Motor neuron (in vitro differentiated cells): ENCODE measurements at regions not wholly inside any gene's neighbourhood (a gene's known extent, or its start where the extent isn't known, plus 50 kb on each side); places are given as distances from the start of the nearest gene placed in this dataset.
"Not testable (repeated sequence)": the region's sequence is repeated elsewhere in the genome, so short reads cannot be mapped to it uniquely, and the experiment has no call there.

ENCODE experiments used
- ATAC-seq, 8 experiments: fragments of 200-7000 bp; cut with Tn5 transposase; replicated peaks in 6 of 8; 2 replicates each; pipeline ENCODE4 v1.8.0; 2021; ENCODE audit warnings: mild to moderate bottlenecking in 8 of 8, moderate library complexity in 8 of 8
- H3K27ac ChIP-seq, 2 donors: fragments of 250-450 bp; sonication (Bioruptor Pico); 2 replicates each; pipeline ENCODE4 v1.9.0; 2021; ENCODE audit warnings: antibody characterized with exemption in 2 of 2, mild to moderate bottlenecking in 2 of 2, moderate library complexity in 1 of 2
- H3K4me1 ChIP-seq, 2 donors: fragments of 250-450 bp; sonication (Bioruptor Pico); replicated peaks in 1 of 2; 2 replicates each; pipeline ENCODE4 v1.6.1; 2021; ENCODE audit warnings: antibody characterized with exemption in 2 of 2, mild to moderate bottlenecking in 2 of 2, moderate library complexity in 1 of 2
- H3K4me3 ChIP-seq, 5 donors: fragments of 250-450 bp; sonication (Bioruptor Pico); 2 replicates each; pipeline ENCODE4 v1.9.0; 2021; ENCODE audit warnings: antibody characterized with exemption in 5 of 5, mild to moderate bottlenecking in 5 of 5, moderate library complexity in 4 of 5
- WGBS, 10 experiments: fragments of 450-650 bp; shearing (Covaris generic); methylation state at CpG; one replicate each; pipeline ENCODE4 v1.0.0; 2022; 5-methylcytosine and 5-hydroxymethylcytosine counted together
- in situ Hi-C, 9 experiments: fragments of 400-800 bp; cut with MboI; loops; one replicate each; pipeline ENCODE4 v1.15.0; 2021; ENCODE audit warnings: low sequenced_read_pairs in 9 of 9, low pct_unique_long_range_greater_than_20kb in 2 of 9; ENCODE audit not compliant: unreplicated experiment in 9 of 9

DNA sequence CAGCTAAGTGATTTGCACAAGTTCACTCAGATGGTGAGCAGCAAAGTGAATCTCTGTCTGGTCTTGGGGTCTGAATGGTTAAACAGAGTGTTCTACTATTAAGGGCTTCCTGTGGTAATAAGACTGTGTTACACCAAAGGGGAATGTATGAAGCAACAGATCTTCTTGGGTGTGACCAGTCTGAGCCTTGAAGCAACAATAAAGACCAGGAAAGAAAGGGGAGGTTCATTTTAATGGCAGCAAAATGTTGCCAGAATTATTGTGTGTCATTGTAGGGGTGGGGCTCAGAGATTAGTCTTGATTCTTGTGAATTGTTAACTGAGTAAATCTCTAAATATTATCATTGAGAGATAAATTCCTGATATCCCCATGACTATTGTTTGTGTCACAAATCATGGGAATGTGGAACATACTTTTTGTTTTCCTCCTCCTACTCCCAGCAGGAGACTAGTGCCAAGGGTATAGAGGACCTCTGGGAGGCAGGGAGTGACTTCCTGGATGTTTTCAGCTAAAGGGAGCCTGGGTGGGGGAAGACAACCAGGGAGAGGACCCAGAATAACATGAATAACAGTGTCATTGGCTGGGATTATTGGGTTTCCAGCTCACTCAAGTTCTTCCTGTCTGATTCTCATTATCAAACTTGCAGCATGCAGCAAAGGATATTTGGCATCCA is 141.4 kb upstream of the PAK3 start:
- no peaks in the 10 kb centered on the region for H3K4me1 ChIP-seq
- no peak overlapping the region for H3K27ac ChIP-seq
- no peak overlapping the region for H3K4me3 ChIP-seq
- in situ Hi-C loops, result no loop called here
- peak in 3 of 8 experiments; percentile 60 to 88 (median 88) for ATAC-seq

DNA sequence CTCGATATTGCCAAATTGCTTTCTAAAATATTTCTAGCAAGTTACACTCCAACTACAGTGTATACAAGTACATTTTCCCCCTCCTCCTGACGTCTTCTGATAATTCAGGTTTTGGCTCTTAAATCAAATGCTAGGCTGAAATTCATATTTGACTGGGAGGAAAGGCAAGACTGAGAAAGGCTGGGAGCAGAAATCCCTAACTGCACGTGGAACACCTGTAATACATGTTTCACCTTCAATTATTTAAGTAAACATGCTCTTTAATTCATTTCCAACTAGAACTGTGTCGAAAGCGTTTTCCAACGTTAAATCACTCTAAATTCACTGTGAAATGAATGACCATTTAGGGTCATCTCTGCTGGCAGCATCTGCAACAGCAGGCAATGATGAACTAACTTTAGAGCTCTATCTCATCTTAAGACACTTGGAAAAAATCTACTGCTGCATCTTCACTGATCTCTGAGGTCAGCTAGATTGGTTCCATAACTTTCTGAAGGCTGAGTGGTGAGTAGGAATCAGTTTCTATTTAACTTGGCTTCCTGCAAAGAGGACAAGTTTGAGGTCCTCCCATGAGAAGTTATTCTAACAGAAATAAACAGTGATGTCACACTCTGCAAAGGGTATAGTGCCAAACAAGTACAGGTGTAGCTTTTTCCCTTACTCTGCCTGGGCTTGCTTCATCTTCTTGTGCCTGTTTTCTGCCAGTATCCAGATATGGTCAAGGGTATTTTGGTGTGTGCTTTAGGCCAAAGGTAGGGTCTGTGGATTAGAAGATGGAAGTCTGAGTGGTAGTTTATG is 144.3 kb upstream of the PAK3 start:
- H3K27ac ChIP-seq, result no peak overlapping the region
- WGBS, 10 experiments, result 32 to 90% (median 66%) methylated on average over 1 to 6 of the region's 6 CpGs; no CpG with 5 or more reads in 2 of the 10 experiments
- no peak for ATAC-seq
- in situ Hi-C loops, result no loop called here
- H3K4me3 ChIP-seq, result no peak overlapping the region
- H3K4me1 ChIP-seq, result no peaks in the 10 kb centered on the region

GRCh38 chrX:110944751-110945675 is 149.4 kb upstream of the CHRDL1 start:
- peak; percentile 39 to 79 (median 74) for ATAC-seq
- H3K4me1 ChIP-seq, result peaks cover 3 to 4% of the 10 kb centered on the region in 2 donors
- in situ Hi-C loops, result no loop called here
- H3K4me3 ChIP-seq, result peak overlapping the region; percentile 38 to 76 (median 63)
- WGBS, 10 experiments, result 9 to 27% methylated on average over 5 to 15 of the region's 22 CpGs; no CpG with 5 or more reads in 8 of the 10 experiments
- peak overlapping the region; percentile 69 to 93 for H3K27ac ChIP-seq

- in situ Hi-C loops, result no loop called here
- Histone ChIP-seq H3K4me3 (peak overlapping the region; percentile 38 to 76 (median 63)), H3K4me1 (peaks cover 3 to 4% of the 10 kb centered on the region in 2 donors), H3K27ac (peak overlapping the region; percentile 69 to 93)
- no CpG with 5 or more reads among the region's 25 CpGs for WGBS, 10 experiments
- peak; percentile 51 to 90 (median 88) for ATAC-seq
Observed at GRCh38 chrX:110944311-110944750, 148.7 kb upstream of the CHRDL1 start.

- Histone ChIP-seq H3K4me3 (no peak overlapping the region), H3K4me1 (peaks cover 3 to 4% of the 10 kb centered on the region in 2 donors), H3K27ac (no peak overlapping the region)
- in situ Hi-C loops, result no loop called here
- no peak for ATAC-seq
Observed at GRCh38 chrX:110941906-110942305, 146.3 kb upstream of the CHRDL1 start.

DNA sequence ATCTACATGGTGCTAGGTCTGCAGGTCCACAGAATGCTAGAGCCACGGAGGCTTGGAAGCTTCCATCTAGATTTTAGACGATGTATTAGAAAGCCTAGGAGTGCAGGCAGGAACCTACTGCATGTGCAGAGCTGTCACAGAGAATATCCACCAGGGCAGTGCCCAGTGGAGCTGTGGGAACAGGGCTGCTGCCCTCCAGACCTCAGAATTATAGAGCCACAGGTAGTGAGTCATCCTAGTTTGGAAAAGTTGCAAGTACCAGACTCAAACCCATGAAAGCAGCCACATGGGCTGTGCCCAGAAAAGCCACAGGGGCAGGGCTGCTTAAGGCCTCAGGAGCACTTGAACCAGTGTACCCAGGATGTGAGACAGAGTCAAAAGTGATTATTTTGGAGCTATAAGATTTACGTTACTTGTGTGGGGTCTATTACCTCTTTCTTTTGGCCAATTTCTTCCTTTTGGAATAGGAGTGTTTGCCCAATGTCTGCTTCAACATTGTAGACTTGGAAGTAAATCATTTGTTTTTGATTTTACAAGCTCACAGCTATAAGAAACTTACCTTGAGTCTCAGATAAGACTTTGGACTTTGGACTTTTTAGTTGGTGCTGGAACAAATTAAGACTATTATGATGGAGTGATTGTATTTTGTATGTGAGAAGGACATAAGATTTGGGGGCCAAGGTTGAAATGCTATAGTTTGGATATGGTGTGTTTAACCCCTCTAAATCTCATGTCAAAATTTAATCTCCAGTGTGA is 143.5 kb upstream of the CHRDL1 start:
- in situ Hi-C loops, result no loop called here
- no peak for ATAC-seq
- H3K4me1 ChIP-seq, result no peaks in the 10 kb centered on the region
- WGBS, 10 experiments, result 42 to 100% (median 57%) methylated on average over 1 to 3 of the region's 3 CpGs; no CpG with 5 or more reads in 7 of the 10 experiments
- H3K4me3 ChIP-seq, result no peak overlapping the region
- no peak overlapping the region for H3K27ac ChIP-seq

DNA sequence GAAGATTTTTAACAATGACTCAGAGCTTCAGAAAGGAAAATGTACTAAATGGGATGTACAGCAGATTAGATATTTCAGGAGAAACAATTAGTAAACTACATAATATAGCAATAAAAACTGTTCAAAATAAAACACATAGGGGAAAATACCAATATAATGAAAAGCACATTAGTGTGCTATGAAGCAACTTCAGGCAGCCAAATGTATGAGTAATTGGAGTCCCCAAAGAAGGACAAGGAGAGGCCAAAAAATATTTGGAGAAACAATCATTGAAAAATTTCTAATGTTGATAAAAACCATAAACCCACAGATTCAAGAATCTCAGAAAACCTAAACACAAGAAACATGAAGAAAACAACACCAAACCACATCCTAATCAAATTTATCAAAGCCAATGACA is 129.3 kb upstream of the CHRDL1 start:
- no peaks in the 10 kb centered on the region for H3K4me1 ChIP-seq
- in situ Hi-C loops, result no loop called here
- no peak for ATAC-seq
- no peak overlapping the region for H3K4me3 ChIP-seq
- no peak overlapping the region for H3K27ac ChIP-seq

DNA sequence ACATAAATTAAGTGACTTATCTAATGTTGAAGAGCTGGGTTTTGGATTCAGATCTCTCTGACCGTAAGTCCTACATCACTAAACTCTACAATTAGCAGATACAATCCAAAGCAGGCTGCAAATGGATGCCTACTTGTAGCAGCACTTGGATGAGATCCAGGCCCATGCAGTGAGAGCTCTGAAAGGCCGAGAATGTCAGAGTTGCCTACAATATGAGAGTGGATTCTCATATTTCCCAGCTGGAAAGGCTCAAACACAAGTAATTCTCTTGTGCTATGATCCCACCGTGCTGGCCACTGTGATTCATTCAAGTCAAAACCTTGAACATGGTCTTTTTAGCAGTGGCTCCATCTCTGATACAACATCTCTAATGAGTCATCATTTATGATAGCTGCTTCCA is 125.4 kb upstream of the CHRDL1 start:
- 0 to 100% (median 56%) methylated on average over 1 to 2 of the region's 3 CpGs; no CpG with 5 or more reads in 6 of the 10 experiments for WGBS, 10 experiments
- H3K4me3 ChIP-seq, result no peak overlapping the region
- no peaks in the 10 kb centered on the region for H3K4me1 ChIP-seq
- ATAC-seq, result no peak
- no peak overlapping the region for H3K27ac ChIP-seq
- in situ Hi-C loops, result no loop called here

DNA sequence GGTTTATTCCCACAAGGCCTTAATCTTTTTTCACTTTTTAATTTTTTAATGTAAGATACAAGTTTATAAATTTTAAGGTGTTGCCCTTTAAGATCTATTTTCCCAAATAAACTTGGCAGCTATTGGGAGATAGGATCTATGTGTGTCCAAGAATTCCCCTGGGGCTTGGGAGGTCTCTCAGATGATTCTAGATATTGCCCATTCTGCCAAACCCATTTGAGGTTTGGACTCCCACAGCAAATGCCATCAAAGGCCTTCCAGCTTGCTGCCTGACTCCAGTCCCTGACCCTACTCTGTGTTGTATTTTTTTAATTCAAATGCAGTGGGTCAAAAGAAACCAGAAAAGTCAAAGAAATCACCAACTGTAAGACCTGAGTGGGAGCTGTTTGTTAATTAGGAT is 120.0 kb upstream of the CHRDL1 start:
- peak in 2 of 8 experiments; percentile 39 to 51 for ATAC-seq
- no peak overlapping the region for H3K27ac ChIP-seq
- no peak overlapping the region for H3K4me3 ChIP-seq
- no peaks in the 10 kb centered on the region for H3K4me1 ChIP-seq
- in situ Hi-C loops, result no loop called here

DNA sequence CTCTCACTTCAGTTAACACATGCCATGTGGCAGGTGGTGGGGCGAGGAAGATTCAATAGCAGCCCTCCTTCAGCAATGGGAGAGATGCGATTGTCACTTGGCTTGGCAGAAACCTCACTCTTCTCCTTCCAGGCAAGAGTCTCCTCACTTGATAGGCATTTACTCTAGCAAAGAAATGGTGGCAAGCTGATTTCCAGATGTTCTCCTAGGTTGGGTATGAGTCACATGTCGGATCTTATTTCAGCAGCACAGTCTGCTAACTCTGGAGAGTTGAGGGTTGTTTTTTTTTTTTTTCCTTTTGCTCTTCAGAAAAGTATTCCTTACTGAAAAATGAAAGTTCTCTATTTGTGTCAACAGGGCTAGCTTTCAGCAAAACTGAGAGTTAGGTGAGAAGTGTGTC is 119.5 kb upstream of the CHRDL1 start:
- WGBS, 10 experiments, result 0 to 100% (median 15%) methylated on average over 1 to 2 of the region's 3 CpGs; no CpG with 5 or more reads in 4 of the 10 experiments
- H3K4me1 ChIP-seq, result no peaks in the 10 kb centered on the region
- in situ Hi-C loops, result no loop called here
- no peak overlapping the region for H3K4me3 ChIP-seq
- peak in 3 of 8 experiments; percentile 96 to 100 (median 99) for ATAC-seq
- no peak overlapping the region for H3K27ac ChIP-seq

GRCh38 chrX:110914281-110914680 is 118.7 kb upstream of the CHRDL1 start:
- H3K4me1 ChIP-seq, result no peaks in the 10 kb centered on the region
- no peak overlapping the region for H3K4me3 ChIP-seq
- 0 to 100% (median 35%) methylated on average over 1 of the region's 1 CpG; no CpG with 5 or more reads in 6 of the 10 experiments for WGBS, 10 experiments
- no peak for ATAC-seq
- in situ Hi-C loops, result no loop called here
- no peak overlapping the region for H3K27ac ChIP-seq

- ATAC-seq, H3K27ac ChIP-seq, in situ Hi-C loops, H3K4me1 ChIP-seq, H3K4me3 ChIP-seq: not testable (repeated sequence)
Observed at GRCh38 chrX:110904747-110905146, 109.1 kb upstream of the CHRDL1 start.
